Left cardiac atrium (tissue), 4 donors: ENCODE measurements at regions not wholly inside any gene's neighbourhood (a gene's known extent, or its start where the extent isn't known, plus 50 kb on each side); places are given as distances from the start of the nearest gene placed in this dataset.
A peak's percentile ranks its signal among the peaks of the same experiment; 100 is the strongest.
"Not testable (repeated sequence)": the region's sequence is repeated elsewhere in the genome, so short reads cannot be mapped to it uniquely, and the experiment has no call there.

ENCODE experiments used
- ATAC-seq, 2 donors: fragments of 200-7000 bp; cut with Tn5 transposase; one replicate each; pipeline ENCODE4 v1.9.1; 2020; ENCODE audit warnings: mild to moderate bottlenecking in 2 of 2, moderate library complexity in 2 of 2
- DNase-seq: peaks from one replicate; pipeline ENCODE4 v3.0.0-alpha.2; 2020
- intact Hi-C, 2 donors: fragments of 100-400 bp; cut with DNase I; formaldehyde crosslinking; loops; one replicate each; pipeline versions ENCODE4 v1.14.1 to v1.15.1; 2022 to 2023
- donor health status: DM: no; HTN: yes; CAD: no.
- donor health status: DM: no; HTN: yes; CAD: no; lungs with severe emphysema.
- donor health status: DM: yes; HTN: yes; CAD: no.
- donor health status: Dilated cardiomyopathy.

DNA sequence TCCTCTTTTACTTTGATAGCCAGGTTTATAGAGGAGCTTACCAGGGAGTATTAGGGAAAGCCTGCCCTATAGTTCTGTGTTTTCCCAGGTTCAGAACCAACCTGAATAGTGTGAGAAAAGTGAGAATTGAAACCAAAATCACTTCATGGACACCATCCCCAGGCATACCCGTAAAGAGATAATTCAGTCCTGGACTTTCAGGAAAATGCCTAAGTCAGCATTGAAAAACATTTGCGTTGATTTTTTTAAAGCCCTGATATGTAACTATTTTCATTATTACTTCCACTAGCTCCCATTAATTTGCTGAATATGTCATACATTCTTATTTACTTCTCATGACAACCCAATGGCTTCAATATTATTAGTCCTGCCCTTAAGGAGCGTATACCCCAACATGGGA, 77.4 kb upstream of the TCF21 start:
- ATAC-seq: no peak
- intact Hi-C loops: no loop called here
- no peak for DNase-seq

DNA sequence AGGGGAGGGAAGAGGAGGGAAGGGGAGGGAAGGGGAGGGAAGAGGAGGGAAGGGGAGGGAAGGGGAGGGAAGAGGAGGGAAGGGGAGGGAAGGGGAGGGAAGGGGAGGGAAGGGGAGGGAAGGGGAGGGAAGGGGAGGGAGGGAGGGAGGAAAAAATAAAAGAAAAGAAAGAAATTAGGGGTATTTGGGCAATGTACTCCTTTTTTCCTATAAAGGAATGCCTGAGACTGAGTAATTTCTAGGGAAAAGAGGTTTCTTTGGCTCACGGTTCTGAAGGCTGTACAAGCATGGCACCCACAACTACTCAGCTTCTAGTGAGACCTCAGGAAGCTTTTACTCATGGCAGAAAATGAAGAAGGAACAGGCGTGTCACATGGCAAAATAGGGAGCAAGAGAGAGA, 76.5 kb upstream of the TCF21 start:
- DNase-seq, ATAC-seq, intact Hi-C loops: not testable (repeated sequence)

DNA sequence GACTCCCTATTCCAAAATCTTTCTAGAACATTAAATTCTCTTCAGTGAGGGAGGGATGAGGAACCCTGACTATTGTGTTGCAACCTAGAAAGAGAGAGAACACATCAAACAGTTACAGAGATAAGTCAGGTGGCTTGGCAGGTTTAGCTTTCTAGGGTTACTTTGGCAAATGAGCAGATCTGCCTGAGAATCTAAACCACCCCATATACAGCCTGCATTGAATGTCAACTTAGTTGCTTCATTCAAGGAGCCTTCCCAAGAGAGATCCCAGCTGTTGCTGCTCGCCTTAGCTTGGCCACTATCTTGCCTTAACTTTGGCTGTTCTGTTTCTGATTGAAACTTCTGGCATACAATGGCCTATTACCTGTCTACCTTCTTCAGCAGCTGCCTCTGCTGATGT, 74.7 kb upstream of the TCF21 start:
- DNase-seq: no peak
- intact Hi-C loops: no loop called here
- ATAC-seq: peak; percentile 27 to 41

DNA sequence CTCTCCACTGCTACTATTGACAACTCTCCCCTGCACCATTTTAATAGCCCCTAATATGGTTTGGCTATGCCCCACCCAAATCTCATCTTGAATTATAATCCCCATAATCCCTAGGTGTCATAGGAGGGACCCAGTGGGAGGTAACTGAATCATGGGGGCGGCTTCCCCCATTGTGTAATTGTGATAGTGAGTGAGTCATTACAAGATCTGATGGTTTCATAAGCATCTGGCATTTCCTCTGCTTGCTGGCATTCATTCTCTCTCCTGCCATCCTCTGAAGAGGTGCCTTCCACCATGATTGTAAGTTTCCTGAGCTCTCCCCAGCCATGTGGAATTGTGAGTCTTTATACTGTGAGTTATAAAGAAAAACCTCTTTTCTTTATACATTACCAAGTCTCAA, 74.1 kb upstream of the TCF21 start:
- intact Hi-C loops: no loop called here
- DNase-seq (peak; percentile 30), ATAC-seq (peak in 1 of 2 donors; percentile 79)

DNA sequence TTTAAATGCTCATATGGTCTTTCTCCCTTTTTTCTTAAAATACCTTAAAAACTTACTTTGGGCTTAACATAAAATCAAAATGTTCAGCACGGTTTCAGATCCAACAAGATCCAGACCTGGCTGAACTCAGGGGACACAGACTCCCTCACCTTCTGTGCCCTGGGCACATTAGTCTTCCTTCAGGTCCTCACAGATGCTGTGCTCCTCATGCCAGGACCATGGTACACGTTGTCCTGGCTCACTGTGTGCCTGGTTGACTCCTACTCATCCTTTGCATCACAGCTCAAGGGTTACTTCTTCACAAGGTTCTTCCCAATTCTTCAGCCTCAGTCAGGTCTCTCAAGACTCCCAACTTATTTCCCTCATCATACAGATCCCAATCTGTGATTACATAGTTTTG, 73.6 kb upstream of the TCF21 start:
- ATAC-seq (peak in 1 of 2 donors; percentile 25), DNase-seq (no peak)
- intact Hi-C loops: no loop called here

DNA sequence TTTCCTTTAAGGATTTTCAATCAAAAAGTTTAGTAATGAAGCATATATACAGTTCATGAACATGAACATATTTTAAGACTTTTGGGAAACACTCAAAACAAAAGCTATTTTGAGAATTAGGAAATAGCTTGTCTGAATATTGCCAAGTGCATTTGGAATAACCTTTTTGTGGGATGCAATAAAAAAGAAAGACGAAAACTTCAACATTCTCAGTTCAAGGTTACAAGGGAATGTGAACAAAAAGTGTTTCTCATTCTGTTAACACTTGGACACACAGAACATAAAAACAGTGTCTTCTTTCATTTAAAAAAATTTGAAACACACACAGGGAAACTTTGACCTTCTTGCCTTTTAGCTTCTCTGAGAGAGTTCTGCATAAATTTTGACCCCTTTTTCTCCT, 72.7 kb upstream of the TCF21 start:
- ATAC-seq (no peak), DNase-seq (no peak)
- intact Hi-C loops: no loop called here

DNA sequence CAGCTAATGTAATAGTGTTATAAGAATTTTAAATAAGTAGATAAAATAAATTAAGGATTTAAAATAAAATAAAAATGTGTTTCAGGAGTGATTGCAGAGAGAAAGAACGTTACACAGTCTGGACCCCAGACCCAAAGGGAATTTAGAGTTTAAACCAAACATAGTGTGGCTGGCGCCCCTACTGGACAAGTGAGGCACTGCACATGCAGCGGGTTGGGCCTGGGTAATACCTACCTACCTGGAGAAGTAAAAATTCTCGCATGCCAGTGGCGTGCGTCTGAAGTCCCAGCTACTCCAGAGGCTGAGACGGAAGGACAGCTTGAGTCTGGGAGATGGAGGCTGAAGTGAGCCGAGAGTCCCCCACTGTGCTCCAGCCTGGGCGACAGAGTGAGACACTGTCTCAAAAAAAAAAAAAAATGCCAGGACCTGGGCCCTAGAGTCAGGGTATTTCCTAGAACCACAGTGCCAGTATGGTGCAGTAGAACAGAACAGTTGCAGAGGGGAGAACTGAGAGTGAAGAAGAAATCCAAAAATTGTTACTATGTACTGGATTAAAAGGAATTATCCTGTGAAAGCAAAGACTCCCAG, 71.4 kb upstream of the TCF21 start:
- intact Hi-C loops: no loop called here
- DNase-seq (no peak), ATAC-seq (no peak)

DNA sequence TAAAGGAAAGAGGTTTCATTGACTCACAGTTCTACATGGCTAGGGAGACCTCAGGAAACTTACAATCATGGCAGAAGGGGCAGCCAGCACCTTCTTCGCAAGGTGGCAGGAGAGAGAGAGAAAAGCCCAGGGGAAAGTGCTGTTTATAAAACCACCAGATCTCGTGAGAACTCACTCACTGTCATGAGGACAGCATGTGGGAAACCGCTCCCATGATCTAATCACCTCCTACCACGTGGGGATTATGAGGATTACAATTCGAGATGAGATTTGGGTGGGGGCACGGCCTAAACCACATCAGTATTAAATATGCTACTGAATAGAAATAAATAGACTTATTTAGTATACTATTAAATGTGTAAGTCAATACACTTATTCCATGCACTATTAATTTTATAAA, 70.6 kb upstream of the TCF21 start:
- ATAC-seq (no peak), DNase-seq (no peak)
- intact Hi-C loops: no loop called here

DNA sequence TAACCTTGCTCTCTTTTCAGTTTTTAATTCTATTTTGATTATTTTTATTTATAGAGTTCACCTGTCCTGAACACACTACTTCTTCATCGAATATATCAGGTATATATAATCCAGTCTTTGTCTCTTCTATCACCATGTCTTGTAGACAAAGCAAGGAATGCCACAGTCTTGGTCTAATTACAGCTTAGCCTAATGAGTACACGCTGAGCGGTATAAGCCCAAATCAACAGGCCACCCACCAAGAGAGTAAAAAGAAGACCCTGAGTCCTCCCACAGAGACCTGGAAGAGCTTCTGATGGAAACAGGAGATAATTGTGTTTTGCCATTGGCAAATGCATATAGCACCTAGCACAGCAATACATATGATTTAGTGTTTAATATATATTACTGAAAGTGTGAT, 68.7 kb upstream of the TCF21 start:
- intact Hi-C loops: no loop called here
- ATAC-seq: no peak
- DNase-seq: no peak

DNA sequence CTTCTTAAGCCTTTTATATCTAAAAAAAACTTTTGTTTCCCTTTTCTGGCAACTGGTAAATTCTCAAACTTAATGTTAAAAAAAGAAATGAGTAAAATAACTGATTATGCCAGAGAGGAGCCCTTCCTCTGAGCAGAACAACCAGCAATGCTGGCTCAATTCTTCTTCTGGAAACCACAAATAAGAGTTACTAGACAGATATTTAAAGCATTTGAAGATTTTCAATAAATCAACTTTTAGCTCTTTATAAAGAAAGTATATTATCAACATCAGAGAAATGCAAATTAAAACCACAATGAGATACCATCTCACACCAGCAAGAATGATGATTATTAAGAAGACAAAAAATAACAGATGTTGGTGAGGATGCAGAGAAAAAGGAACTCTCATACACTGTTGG, 61.1 kb upstream of the TCF21 start:
- no peak for ATAC-seq

DNA sequence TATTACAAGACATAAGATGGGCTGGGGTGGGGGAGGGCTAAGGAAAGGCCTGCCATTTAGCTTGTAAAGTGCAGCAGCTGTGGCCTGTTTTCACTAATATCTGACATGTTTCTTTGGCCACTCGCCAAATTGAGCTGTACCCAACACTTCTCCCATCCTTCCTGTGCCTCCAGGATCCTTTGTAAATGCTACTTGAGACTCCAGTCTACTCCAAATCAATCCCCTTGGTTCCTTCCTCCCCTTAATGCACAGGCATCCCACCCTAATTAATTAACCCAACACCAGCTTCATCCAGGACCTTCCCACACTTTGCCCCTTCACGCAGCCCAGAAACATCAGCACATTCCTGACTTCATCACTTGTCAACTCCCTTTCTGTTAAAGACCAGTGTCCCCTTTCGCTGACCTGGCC, 55.0 kb upstream of the TCF21 start:
- DNase-seq (no peak), ATAC-seq (peak in 1 of 2 donors; percentile 50)
- intact Hi-C loops: no loop called here

More for the DNA sequence above, 61.1 kb upstream of the TCF21 start:
- no peak for DNase-seq
- intact Hi-C loops: no loop called here

DNA sequence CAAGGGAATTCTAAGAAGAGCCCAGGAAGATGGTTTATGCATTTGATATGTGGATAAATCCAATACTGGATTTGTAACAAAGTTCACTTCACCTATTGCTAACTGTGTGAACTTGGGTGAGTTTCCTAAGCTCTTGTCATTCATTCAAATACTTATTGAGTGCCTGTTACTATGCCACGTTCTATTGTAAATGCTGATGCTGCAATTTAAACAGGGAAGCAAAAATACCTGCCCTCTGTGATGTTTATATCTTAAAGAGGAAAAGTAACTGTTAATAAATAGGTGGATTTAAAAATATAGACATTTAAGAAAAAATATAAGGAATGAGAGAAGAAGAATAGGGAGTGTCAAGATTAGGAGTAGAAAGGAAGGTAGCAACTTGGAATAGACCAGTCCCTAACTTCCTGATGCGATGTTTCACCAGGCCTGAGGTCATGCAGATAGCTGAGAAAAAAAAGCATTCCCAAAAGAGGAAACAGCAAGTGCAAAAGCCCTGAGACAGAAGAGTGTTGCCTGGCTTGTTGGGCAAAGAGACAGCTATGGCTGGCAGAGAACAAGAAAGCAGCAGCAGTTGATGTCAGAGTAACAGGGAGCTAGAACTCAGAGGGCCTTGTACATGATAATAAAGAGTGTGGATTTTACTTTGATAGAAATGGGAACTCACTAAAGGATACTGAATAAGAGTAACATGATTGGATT, 54.3 kb upstream of the TCF21 start:
- no peak for ATAC-seq
- DNase-seq: no peak
- intact Hi-C loops: loop anchor here in 1 of 2 donors (5.0 kb wide), 1 partner anchor 83 kb away; no protein-coding TSS in a partner anchor

DNA sequence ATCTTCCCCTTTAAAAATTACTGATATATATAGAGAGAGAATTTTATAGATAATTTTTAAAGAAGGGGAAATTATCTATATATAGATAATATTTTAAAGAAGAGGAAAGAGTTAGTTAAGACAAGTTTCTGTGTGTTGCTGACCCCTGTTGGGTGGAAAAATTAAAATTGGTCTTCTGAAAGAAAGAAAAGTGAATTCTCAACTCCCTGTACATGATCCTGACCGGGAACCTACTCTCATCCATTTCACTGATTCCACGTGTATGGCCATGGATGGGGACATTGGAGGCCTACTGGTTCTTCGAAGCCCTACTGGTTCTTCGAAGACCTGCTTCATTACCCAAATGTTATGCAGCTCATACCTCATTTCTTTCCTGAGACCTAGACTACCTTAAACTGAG, 53.0 kb upstream of the TCF21 start:
- no peak for ATAC-seq
- no peak for DNase-seq
- intact Hi-C loops: loop anchor here in 1 of 2 donors (5.0 kb wide), 1 partner anchor 81 kb away; no protein-coding TSS in a partner anchor

DNA sequence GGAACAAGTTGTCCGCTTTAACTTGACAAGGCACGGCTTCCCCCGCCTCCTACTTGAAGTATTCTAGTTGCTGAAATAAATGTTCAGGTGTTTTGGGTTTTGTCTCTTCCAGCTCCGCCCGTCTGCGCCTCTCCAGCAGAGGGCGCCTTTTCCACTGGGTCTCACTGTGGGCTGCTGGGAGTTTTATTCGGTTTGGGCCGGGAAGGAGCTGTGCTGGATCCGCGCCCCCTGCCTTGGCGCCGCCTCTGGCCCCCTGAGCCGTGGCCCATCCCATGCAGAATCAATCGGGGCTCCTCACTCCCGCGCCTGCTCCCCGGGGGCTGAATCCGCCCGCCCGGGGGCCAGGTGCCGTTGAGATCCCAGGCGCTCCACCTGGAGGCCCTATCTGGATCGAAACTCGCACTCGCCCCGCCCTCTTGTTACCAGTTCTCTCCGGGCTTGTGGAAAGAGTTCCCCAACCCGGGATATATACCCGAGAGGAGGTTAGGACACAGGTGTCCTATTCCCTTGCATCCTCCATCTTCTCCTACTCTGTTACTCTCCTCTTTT, 51.0 kb upstream of the TCF21 start:
- peak; percentile 45 for DNase-seq
- intact Hi-C loops: loop anchor here in 1 of 2 donors (5.0 kb wide), 1 partner anchor 79 kb away; no protein-coding TSS in a partner anchor
- ATAC-seq: peak; percentile 38 to 78
